ENCODE measurements at regions not wholly inside any gene's neighbourhood (a gene's known extent, or its start where the extent isn't known, plus 50 kb on each side); places are given as distances from the start of the nearest gene placed in this dataset.
A peak's percentile ranks its signal among the peaks of the same experiment; 100 is the strongest.

DNA sequence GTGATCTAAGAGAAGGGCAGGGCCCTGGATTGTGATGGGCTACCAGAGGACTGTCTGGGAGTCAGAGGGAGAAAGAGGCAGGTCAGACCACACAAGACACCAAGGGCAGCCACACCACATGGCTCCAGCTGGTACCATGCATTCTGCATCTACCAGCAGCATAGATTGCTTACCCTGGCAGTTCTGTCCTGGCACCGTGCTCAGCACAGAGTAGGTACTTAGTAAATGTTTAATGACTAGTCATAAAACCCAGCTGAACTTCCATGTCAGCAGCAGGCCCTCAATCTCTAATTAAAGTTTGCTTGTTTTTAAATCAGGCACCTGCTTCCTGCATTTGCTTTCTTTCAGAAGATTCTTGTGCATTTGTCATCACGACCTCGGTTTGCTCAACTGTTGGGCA lies 77.3 kb upstream of the ATP2B2 start (continued):
- TF ChIP-seq, protein P1, sequence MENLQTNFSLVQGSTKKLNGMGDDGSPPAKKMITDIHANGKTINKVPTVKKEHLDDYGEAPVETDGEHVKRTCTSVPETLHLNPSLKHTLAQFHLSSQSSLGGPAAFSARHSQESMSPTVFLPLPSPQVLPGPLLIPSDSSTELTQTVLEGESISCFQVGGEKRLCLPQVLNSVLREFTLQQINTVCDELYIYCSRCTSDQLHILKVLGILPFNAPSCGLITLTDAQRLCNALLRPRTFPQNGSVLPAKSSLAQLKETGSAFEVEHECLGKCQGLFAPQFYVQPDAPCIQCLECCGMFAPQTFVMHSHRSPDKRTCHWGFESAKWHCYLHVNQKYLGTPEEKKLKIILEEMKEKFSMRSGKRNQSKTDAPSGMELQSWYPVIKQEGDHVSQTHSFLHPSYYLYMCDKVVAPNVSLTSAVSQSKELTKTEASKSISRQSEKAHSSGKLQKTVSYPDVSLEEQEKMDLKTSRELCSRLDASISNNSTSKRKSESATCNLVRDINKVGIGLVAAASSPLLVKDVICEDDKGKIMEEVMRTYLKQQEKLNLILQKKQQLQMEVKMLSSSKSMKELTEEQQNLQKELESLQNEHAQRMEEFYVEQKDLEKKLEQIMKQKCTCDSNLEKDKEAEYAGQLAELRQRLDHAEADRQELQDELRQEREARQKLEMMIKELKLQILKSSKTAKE (CRISPR knock-in tag; IDR thresholded peaks at IDR 0.05; ENCODE audit: borderline replicate concordance): no peak
- no peak for TF ChIP-seq BRF2 (CRISPR knock-in tag; IDR thresholded peaks at IDR 0.05)
- TF ChIP-seq ZBTB3 (CRISPR knock-in tag; IDR thresholded peaks at IDR 0.05; ENCODE audit: borderline replicate concordance, low read depth): no peak
- no peak for TF ChIP-seq SRY (CRISPR knock-in tag; IDR thresholded peaks at IDR 0.05)
- TF ChIP-seq MBNL3 (CRISPR knock-in tag; conservative IDR thresholded peaks at IDR 0.05): no peak
- TF ChIP-seq ZNF350 (CRISPR knock-in tag; IDR thresholded peaks at IDR 0.05; ENCODE audit: borderline replicate concordance, low read depth): no peak
- no peak for TF ChIP-seq JUND (CRISPR knock-in tag; IDR thresholded peaks at IDR 0.05)

DNA sequence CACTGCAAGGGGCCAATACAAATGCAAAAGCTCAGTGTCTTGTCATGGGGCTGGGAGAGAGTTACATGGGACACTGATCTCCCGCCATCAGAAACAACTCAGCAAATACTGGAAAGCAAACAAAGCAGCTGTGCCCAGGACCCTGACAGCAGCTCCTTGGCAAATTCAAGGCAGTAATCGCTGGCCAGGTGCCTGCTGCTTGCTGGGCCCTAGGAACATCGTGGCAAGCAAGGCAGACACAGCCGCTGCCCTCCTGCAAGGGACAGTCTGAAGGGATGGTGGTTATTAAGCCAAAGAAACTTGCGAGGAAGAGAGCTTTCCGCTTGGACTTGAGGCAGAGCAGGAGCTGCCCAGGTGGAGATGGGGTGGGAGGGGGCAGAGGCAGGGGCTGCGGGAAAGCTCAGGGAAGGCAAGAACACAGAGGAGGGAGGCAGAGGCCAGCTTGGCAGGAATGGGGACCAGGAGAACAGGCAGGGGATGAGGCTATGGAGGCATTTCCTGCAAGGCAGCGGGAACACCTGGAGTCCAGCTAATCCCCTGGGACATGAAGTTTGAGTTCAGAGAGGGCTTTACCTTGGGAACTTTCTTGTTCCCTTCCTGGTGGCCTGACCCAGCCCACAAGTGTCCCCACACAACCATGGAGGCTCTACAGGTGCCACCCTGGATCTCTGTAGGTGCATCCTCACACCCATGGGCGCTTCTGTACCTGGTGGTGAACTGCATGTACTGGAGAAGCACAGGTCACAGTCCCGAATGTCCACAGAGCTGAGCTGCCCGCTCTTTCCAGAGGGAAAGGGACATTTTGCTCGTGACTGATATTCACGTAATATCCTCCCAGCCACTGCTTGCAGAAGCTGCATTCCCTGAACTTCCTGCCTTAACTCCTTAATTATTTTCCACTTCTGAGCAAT lies 78.7 kb upstream of the ATP2B2 start:
- H3K27me3 ChIP-seq (ENCODE audit: control insufficient read depth in 1 of 2, insufficient read depth in 2 of 2, low read length in 2 of 2): peaks cover 1 to 6% of the 10 kb centered on the region in 2 experiments; a peak in 2 of 5 replicates
- POLR2A ChIA-PET: no interaction called here
- peak; percentile 63 for ATAC-seq

More for the DNA sequence above, 78.7 kb upstream of the ATP2B2 start:
- Histone ChIP-seq H4K20me1 (ENCODE audit: insufficient read depth, low read length) (no peaks in the 10 kb centered on the region), H3K4me3 (replicated peaks in 1 of 3; ENCODE audit: insufficient read depth in 1 of 3, low read depth in 2 of 3, low read length in 3 of 3) (no peak overlapping the region), H3K79me2 (ENCODE audit: insufficient read depth, low read length) (no peaks in the 10 kb centered on the region), H3K9ac (ENCODE audit: insufficient read depth, low read depth, low read length) (no peak overlapping the region), H3K36me3 (replicated peaks in 1 of 2; ENCODE audit: control insufficient read depth in 1 of 2, insufficient read depth in 2 of 2, low read length in 2 of 2) (no peaks in the 10 kb centered on the region), H3K4me1 (ENCODE audit: insufficient read depth, low read length) (no peaks in the 10 kb centered on the region), H3K9me3 (ENCODE audit: low read length) (no peaks in the 10 kb centered on the region), H3K27ac (ENCODE audit: extremely low read length, insufficient read depth, low read length) (no peak overlapping the region), H3K4me2 (ENCODE audit: low read depth, low read length) (no peak overlapping the region), H2AFZ (ENCODE audit: low read length) (no peak overlapping the region)
- CTCF ChIA-PET (ENCODE audit: low intra/inter-chr PET ratio, low total read pairs): no interaction called here
- in situ Hi-C loops (cut with HindIII; ENCODE audit: extremely low pct_ligation_motif_present, low pct_unique_long_range_greater_than_20kb): no loop called here
- BruUV-seq (replicated peaks): no TSS peak
- WGBS (ENCODE audit: low lambda C conversion rate): 20% methylated on average over 11 of the region's 13 CpGs
- intact Hi-C loops (cut with micrococcal nuclease; ENCODE audit: unreplicated experiment): no loop called here
- TF ChIP-seq ZNF766 (CRISPR knock-in tag; IDR thresholded peaks at IDR 0.05; ENCODE audit: borderline replicate concordance) (no peak), MAZ (IDR thresholded peaks at IDR 0.05; ENCODE audit: borderline replicate concordance, low read depth, low read length) (no peak), MAZ (CRISPR knock-in tag; IDR thresholded peaks at IDR 0.05; ENCODE audit: low read depth) (no peak), SSRP1 (CRISPR knock-in tag; IDR thresholded peaks at IDR 0.05) (no peak), ZNF563 (CRISPR knock-in tag; IDR thresholded peaks at IDR 0.05) (no peak), POGZ (CRISPR knock-in tag; IDR thresholded peaks at IDR 0.05) (no peak)
- TF ChIP-seq, protein P2, sequence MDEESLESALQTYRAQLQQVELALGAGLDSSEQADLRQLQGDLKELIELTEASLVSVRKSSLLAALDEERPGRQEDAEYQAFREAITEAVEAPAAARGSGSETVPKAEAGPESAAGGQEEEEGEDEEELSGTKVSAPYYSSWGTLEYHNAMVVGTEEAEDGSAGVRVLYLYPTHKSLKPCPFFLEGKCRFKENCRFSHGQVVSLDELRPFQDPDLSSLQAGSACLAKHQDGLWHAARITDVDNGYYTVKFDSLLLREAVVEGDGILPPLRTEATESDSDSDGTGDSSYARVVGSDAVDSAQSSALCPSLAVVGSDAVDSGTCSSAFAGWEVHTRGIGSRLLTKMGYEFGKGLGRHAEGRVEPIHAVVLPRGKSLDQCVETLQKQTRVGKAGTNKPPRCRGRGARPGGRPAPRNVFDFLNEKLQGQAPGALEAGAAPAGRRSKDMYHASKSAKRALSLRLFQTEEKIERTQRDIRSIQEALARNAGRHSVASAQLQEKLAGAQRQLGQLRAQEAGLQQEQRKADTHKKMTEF (CRISPR knock-in tag; IDR thresholded peaks at IDR 0.05): no peak
- TF ChIP-seq, protein P3, sequence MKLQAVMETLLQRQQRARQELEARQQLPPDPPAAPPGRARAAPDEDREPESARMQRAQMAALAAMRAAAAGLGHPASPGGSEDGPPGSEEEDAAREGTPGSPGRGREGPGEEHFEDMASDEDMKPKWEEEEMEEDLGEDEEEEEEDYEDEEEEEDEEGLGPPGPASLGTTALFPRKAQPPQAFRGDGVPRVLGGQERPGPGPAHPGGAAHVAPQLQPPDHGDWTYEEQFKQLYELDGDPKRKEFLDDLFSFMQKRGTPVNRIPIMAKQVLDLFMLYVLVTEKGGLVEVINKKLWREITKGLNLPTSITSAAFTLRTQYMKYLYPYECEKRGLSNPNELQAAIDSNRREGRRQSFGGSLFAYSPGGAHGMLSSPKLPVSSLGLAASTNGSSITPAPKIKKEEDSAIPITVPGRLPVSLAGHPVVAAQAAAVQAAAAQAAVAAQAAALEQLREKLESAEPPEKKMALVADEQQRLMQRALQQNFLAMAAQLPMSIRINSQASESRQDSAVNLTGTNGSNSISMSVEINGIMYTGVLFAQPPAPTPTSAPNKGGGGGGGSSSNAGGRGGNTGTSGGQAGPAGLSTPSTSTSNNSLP (IDR thresholded peaks at IDR 0.05; ENCODE audit: low read depth, low read length): no peak
- DNase-seq (ENCODE audit: low spot score): no peak
- FAIRE-seq: no peak

All from HepG2 (cell line).